ENCODE measurements at regions not wholly inside any gene's neighbourhood (a gene's known extent, or its start where the extent isn't known, plus 50 kb on each side); places are given as distances from the start of the nearest gene placed in this dataset.
"Not testable (repeated sequence)": the region's sequence is repeated elsewhere in the genome, so short reads cannot be mapped to it uniquely, and the experiment has no call there.

DNA sequence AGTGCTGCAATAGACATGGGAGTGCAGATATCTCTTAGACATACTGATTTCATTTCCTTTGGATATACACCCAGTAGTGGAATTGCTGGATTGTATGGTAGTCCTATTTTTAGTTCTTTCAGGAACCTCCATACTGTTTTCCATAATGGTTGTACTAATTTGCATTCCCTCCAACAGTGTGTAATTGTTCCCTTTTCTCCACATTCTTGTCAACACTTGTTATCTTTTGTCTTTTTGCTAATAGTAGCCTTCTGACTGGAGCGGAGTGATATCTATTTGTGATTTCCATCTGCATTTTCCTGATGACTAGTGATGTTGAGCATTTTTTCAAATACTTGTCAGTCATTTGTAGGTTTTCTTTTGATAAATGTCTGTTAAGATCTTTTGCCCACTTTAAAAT, 128.9 kb downstream of the CTNND1 start (continued):
- no peak for TF ChIP-seq ZNF70 (CRISPR knock-in tag; IDR thresholded peaks at IDR 0.05)

DNA sequence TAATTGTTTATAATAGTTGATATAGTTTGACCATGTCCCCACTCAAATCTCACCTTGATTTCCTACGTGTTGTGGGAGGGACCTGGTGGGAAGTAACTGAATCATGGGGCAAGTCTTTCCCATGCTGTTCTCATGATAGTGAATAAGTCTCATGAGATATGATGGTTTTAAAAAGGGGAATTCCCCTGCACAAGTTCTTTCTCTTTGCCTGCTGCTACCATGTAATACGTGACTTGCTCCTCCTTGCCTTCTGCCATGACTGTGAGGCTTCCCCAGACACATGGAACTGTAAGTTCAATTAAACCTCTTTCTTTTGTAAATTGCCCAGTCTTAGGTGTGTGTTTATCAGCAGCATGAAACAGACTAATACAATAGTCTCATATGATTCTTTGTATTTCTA, 130.5 kb upstream of the OR9Q1 start:
- not testable (repeated sequence) for ATAC-seq

DNA sequence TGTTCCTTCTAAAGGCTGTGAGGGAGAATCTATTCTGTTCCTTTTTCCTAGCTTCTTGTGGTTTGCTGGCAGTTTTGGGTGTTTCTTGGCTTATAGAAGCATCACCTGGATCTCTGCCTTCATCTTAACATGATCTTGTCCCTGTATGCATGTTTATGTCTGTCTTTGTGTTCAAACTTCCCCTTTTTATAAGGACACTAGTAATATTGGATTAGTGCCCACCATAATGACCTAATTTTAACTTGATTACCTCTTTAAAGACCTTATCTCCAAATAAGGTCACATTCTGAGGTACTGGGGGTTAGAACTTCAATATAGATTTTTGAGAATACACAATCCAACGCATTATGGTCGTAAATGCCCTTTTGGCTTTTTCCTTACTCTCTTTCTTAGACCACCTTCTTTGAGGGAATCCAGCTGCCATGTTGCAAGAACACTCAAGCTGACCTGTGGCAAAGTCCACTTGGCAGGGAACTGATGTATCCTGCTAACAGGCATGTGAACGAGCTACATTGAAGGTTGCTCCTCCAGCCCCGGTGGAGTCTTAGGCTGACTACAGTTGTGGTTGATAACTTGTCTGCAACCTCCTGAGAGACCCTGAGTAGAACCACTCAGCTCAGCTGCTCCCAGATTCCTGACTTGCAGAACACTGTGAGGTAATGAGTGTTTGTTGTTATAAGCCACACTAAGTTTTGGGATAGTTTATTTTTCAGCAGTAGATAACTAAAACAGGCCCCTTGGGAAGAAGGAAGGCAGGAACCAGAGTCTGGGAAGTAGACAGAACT, 127.1 kb upstream of the OR9Q1 start:
- TF ChIP-seq ZNF565 (CRISPR knock-in tag; conservative IDR thresholded peaks at IDR 0.05; ENCODE audit: low read depth), result no peak
- TF ChIP-seq, protein P1, sequence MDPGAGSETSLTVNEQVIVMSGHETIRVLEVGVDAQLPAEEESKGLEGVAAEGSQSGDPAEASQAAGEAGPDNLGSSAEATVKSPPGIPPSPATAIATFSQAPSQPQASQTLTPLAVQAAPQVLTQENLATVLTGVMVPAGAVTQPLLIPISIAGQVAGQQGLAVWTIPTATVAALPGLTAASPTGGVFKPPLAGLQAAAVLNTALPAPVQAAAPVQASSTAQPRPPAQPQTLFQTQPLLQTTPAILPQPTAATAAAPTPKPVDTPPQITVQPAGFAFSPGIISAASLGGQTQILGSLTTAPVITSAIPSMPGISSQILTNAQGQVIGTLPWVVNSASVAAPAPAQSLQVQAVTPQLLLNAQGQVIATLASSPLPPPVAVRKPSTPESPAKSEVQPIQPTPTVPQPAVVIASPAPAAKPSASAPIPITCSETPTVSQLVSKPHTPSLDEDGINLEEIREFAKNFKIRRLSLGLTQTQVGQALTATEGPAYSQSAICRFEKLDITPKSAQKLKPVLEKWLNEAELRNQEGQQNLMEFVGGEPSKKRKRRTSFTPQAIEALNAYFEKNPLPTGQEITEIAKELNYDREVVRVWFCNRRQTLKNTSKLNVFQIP (CRISPR knock-in tag; IDR thresholded peaks at IDR 0.05; ENCODE audit: borderline replicate concordance, low read depth), result no peak
- no peak for TF ChIP-seq ZFP3 (CRISPR knock-in tag; IDR thresholded peaks at IDR 0.05)
- TF ChIP-seq ISL1 (CRISPR knock-in tag; IDR thresholded peaks at IDR 0.05), result no peak
- TF ChIP-seq, protein P2, sequence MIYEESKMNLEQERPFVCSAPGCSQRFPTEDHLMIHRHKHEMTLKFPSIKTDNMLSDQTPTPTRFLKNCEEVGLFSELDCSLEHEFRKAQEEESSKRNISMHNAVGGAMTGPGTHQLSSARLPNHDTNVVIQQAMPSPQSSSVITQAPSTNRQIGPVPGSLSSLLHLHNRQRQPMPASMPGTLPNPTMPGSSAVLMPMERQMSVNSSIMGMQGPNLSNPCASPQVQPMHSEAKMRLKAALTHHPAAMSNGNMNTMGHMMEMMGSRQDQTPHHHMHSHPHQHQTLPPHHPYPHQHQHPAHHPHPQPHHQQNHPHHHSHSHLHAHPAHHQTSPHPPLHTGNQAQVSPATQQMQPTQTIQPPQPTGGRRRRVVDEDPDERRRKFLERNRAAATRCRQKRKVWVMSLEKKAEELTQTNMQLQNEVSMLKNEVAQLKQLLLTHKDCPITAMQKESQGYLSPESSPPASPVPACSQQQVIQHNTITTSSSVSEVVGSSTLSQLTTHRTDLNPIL (CRISPR knock-in tag; IDR thresholded peaks at IDR 0.05; ENCODE audit: low read depth), result no peak
- no peak for TF ChIP-seq SNAI2 (CRISPR knock-in tag; IDR thresholded peaks at IDR 0.05)
- no peak for TF ChIP-seq ARNTL (CRISPR knock-in tag; IDR thresholded peaks at IDR 0.05; ENCODE audit: borderline replicate concordance, low read depth)
- TF ChIP-seq RARB (CRISPR knock-in tag; IDR thresholded peaks at IDR 0.05), result no peak
- TF ChIP-seq CSDC2 (CRISPR knock-in tag; IDR thresholded peaks at IDR 0.05), result no peak
- TF ChIP-seq, protein P3, sequence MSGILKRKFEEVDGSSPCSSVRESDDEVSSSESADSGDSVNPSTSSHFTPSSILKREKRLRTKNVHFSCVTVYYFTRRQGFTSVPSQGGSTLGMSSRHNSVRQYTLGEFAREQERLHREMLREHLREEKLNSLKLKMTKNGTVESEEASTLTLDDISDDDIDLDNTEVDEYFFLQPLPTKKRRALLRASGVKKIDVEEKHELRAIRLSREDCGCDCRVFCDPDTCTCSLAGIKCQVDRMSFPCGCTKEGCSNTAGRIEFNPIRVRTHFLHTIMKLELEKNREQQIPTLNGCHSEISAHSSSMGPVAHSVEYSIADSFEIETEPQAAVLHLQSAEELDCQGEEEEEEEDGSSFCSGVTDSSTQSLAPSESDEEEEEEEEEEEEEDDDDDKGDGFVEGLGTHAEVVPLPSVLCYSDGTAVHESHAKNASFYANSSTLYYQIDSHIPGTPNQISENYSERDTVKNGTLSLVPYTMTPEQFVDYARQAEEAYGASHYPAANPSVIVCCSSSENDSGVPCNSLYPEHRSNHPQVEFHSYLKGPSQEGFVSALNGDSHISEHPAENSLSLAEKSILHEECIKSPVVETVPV (CRISPR knock-in tag; IDR thresholded peaks at IDR 0.05), result no peak
- TF ChIP-seq ZFP30 (CRISPR knock-in tag; IDR thresholded peaks at IDR 0.05), result no peak
- TF ChIP-seq, protein P4, sequence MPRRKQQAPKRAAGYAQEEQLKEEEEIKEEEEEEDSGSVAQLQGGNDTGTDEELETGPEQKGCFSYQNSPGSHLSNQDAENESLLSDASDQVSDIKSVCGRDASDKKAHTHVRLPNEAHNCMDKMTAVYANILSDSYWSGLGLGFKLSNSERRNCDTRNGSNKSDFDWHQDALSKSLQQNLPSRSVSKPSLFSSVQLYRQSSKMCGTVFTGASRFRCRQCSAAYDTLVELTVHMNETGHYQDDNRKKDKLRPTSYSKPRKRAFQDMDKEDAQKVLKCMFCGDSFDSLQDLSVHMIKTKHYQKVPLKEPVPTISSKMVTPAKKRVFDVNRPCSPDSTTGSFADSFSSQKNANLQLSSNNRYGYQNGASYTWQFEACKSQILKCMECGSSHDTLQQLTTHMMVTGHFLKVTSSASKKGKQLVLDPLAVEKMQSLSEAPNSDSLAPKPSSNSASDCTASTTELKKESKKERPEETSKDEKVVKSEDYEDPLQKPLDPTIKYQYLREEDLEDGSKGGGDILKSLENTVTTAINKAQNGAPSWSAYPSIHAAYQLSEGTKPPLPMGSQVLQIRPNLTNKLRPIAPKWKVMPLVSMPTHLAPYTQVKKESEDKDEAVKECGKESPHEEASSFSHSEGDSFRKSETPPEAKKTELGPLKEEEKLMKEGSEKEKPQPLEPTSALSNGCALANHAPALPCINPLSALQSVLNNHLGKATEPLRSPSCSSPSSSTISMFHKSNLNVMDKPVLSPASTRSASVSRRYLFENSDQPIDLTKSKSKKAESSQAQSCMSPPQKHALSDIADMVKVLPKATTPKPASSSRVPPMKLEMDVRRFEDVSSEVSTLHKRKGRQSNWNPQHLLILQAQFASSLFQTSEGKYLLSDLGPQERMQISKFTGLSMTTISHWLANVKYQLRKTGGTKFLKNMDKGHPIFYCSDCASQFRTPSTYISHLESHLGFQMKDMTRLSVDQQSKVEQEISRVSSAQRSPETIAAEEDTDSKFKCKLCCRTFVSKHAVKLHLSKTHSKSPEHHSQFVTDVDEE (CRISPR knock-in tag; IDR thresholded peaks at IDR 0.05), result no peak
- no peak for TF ChIP-seq ESRRG (CRISPR knock-in tag; IDR thresholded peaks at IDR 0.05)
- TF ChIP-seq ZNF70 (CRISPR knock-in tag; IDR thresholded peaks at IDR 0.05), result no peak
- TF ChIP-seq OSR1 (CRISPR knock-in tag; IDR thresholded peaks at IDR 0.05), result no peak
- TF ChIP-seq PPARA (CRISPR knock-in tag; IDR thresholded peaks at IDR 0.05; ENCODE audit: borderline replicate concordance), result no peak
- ATAC-seq, result no peak

DNA sequence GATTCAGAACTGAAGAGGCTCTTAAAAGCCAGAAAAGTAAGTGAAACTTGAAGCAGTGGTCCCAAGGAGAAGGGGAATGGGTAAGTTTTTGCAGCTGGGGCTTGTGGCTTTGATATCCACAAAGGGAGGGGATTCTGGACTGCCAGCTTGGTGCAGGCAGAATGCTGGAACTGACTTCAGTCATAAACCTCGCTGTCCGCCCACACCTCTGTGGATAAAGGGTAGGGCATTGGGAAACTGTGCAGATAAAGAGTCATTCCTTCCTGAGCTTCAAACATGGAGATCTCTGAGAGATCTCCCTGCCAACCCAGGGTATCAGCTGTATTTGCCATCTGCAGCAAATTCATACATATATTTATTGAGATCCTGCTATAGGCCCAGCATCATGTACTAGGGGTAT, 124.3 kb upstream of the OR9Q1 start:
- TF ChIP-seq OSR1 (CRISPR knock-in tag; IDR thresholded peaks at IDR 0.05) (no peak), ZNF565 (CRISPR knock-in tag; conservative IDR thresholded peaks at IDR 0.05; ENCODE audit: low read depth) (no peak), PPARA (CRISPR knock-in tag; IDR thresholded peaks at IDR 0.05; ENCODE audit: borderline replicate concordance) (no peak), ISL1 (CRISPR knock-in tag; IDR thresholded peaks at IDR 0.05) (no peak), ZNF70 (CRISPR knock-in tag; IDR thresholded peaks at IDR 0.05) (no peak), ARNTL (CRISPR knock-in tag; IDR thresholded peaks at IDR 0.05; ENCODE audit: borderline replicate concordance, low read depth) (no peak), GLIS3 (CRISPR knock-in tag; IDR thresholded peaks at IDR 0.05) (no peak), ZC3H10 (CRISPR knock-in tag; IDR thresholded peaks at IDR 0.05) (no peak), TCF4 (CRISPR knock-in tag; IDR thresholded peaks at IDR 0.05; ENCODE audit: borderline replicate concordance) (no peak), RARB (CRISPR knock-in tag; IDR thresholded peaks at IDR 0.05) (no peak), ZFP3 (CRISPR knock-in tag; IDR thresholded peaks at IDR 0.05) (no peak), BACH2 (CRISPR knock-in tag; IDR thresholded peaks at IDR 0.05; ENCODE audit: borderline replicate concordance) (no peak), TOX (CRISPR knock-in tag; IDR thresholded peaks at IDR 0.05; ENCODE audit: borderline replicate concordance) (no peak), ZNF8 (CRISPR knock-in tag; IDR thresholded peaks at IDR 0.05) (no peak), SNAI2 (CRISPR knock-in tag; IDR thresholded peaks at IDR 0.05) (no peak)
- TF ChIP-seq, protein P5, sequence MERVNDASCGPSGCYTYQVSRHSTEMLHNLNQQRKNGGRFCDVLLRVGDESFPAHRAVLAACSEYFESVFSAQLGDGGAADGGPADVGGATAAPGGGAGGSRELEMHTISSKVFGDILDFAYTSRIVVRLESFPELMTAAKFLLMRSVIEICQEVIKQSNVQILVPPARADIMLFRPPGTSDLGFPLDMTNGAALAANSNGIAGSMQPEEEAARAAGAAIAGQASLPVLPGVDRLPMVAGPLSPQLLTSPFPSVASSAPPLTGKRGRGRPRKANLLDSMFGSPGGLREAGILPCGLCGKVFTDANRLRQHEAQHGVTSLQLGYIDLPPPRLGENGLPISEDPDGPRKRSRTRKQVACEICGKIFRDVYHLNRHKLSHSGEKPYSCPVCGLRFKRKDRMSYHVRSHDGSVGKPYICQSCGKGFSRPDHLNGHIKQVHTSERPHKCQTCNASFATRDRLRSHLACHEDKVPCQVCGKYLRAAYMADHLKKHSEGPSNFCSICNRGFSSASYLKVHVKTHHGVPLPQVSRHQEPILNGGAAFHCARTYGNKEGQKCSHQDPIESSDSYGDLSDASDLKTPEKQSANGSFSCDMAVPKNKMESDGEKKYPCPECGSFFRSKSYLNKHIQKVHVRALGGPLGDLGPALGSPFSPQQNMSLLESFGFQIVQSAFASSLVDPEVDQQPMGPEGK (CRISPR knock-in tag; IDR thresholded peaks at IDR 0.05; ENCODE audit: borderline replicate concordance), result no peak
- TF ChIP-seq, protein P1 (CRISPR knock-in tag; IDR thresholded peaks at IDR 0.05; ENCODE audit: borderline replicate concordance, low read depth), result no peak
- no peak for ATAC-seq

All from SK-N-SH treated with all-trans-retinoic acid at 6 μM for 48 hours (cell line).